ENCODE measurements at regions not wholly inside any gene's neighbourhood (a gene's known extent, or its start where the extent isn't known, plus 50 kb on each side); places are given as distances from the start of the nearest gene placed in this dataset.

- no peak for DNase-seq
- no peaks in the 10 kb centered on the region for H3K4me1 Mint-ChIP-seq (ENCODE audit: low read depth, unreplicated experiment)
- H3K27ac Mint-ChIP-seq (ENCODE audit: unreplicated experiment) = no peak overlapping the region
- H3K4me3 Mint-ChIP-seq (ENCODE audit: unreplicated experiment) = no peak overlapping the region
- TF ChIP-seq, protein P1, sequence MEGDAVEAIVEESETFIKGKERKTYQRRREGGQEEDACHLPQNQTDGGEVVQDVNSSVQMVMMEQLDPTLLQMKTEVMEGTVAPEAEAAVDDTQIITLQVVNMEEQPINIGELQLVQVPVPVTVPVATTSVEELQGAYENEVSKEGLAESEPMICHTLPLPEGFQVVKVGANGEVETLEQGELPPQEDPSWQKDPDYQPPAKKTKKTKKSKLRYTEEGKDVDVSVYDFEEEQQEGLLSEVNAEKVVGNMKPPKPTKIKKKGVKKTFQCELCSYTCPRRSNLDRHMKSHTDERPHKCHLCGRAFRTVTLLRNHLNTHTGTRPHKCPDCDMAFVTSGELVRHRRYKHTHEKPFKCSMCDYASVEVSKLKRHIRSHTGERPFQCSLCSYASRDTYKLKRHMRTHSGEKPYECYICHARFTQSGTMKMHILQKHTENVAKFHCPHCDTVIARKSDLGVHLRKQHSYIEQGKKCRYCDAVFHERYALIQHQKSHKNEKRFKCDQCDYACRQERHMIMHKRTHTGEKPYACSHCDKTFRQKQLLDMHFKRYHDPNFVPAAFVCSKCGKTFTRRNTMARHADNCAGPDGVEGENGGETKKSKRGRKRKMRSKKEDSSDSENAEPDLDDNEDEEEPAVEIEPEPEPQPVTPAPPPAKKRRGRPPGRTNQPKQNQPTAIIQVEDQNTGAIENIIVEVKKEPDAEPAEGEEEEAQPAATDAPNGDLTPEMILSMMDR (IDR thresholded peaks at IDR 0.05; ENCODE audit: insufficient read depth in 1 of 2, low read depth in 1 of 2, low read length in 1 of 2, severe bottlenecking in 1 of 2, unreplicated experiment in 1 of 2) = no peak
- H3K4me1 ChIP-seq = no peaks in the 10 kb centered on the region
- ChIA-PET CTCF (no interaction called here), POLR2A (no interaction called here)
- H3K27me3 ChIP-seq (replicated peaks; ENCODE audit: control insufficient read depth, insufficient read depth, low read length) = no peaks in the 10 kb centered on the region
- intact Hi-C loops (cut with micrococcal nuclease; ENCODE audit: unreplicated experiment) = no loop called here
- no peak overlapping the region for H3K4me3 ChIP-seq (ENCODE audit: low read depth, low read length)
- H3K9me3 ChIP-seq = 0 out of 2 replicates have a peak, but pooled peaks cover 3% of the 10 kb centered on the region
- H3K27me3 Mint-ChIP-seq (ENCODE audit: insufficient read depth, unreplicated experiment) = no peaks in the 10 kb centered on the region
- H3K36me3 ChIP-seq (ENCODE audit: control insufficient read depth, insufficient read depth, low read length) = no peaks in the 10 kb centered on the region
- no TSS peak for BruUV-seq (replicated peaks)
- H3K9me3 Mint-ChIP-seq (ENCODE audit: unreplicated experiment) = peaks cover 8% of the 10 kb centered on the region
- no peaks in the 10 kb centered on the region for H3K36me3 Mint-ChIP-seq (ENCODE audit: insufficient read depth, unreplicated experiment)
Measured at GRCh38 chr5:125203912-125204311, 457.5 kb upstream of the ZNF608 start.

- ChIA-PET POLR2A (no interaction called here), CTCF (no interaction called here)
- Histone ChIP-seq H3K4me3 (ENCODE audit: low read depth, low read length) (no peak overlapping the region), H3K36me3 (ENCODE audit: control insufficient read depth, insufficient read depth, low read length) (no peaks in the 10 kb centered on the region), H3K9me3 (0 out of 2 replicates have a peak, but pooled peaks cover 3% of the 10 kb centered on the region), H3K4me1 (no peaks in the 10 kb centered on the region), H3K27me3 (replicated peaks; ENCODE audit: control insufficient read depth, insufficient read depth, low read length) (no peaks in the 10 kb centered on the region)
- no peak for DNase-seq
- Mint-ChIP-seq H3K27ac (ENCODE audit: unreplicated experiment) (no peak overlapping the region), H3K4me1 (ENCODE audit: low read depth, unreplicated experiment) (no peaks in the 10 kb centered on the region), H3K36me3 (ENCODE audit: insufficient read depth, unreplicated experiment) (no peaks in the 10 kb centered on the region), H3K4me3 (ENCODE audit: unreplicated experiment) (no peak overlapping the region), H3K9me3 (ENCODE audit: unreplicated experiment) (peaks cover 8% of the 10 kb centered on the region), H3K27me3 (ENCODE audit: insufficient read depth, unreplicated experiment) (no peaks in the 10 kb centered on the region)
- BruUV-seq (replicated peaks) = no TSS peak
- intact Hi-C loops (cut with micrococcal nuclease; ENCODE audit: unreplicated experiment) = no loop called here
- TF ChIP-seq, protein P1 (IDR thresholded peaks at IDR 0.05; ENCODE audit: insufficient read depth in 1 of 2, low read depth in 1 of 2, low read length in 1 of 2, severe bottlenecking in 1 of 2, unreplicated experiment in 1 of 2) = no peak
Measured at GRCh38 chr5:125205601-125206225, 459.3 kb upstream of the ZNF608 start.

GRCh38 chr5:125207856-125208255 lies 461.4 kb upstream of the ZNF608 start:
- Histone ChIP-seq H3K27me3 (replicated peaks; ENCODE audit: control insufficient read depth, insufficient read depth, low read length) (no peaks in the 10 kb centered on the region), H3K4me1 (no peaks in the 10 kb centered on the region), H3K4me3 (ENCODE audit: low read depth, low read length) (no peak overlapping the region), H3K36me3 (ENCODE audit: control insufficient read depth, insufficient read depth, low read length) (no peaks in the 10 kb centered on the region), H3K9me3 (0 out of 2 replicates have a peak, but pooled peaks cover 3% of the 10 kb centered on the region)
- DNase-seq = no peak
- no TSS peak for BruUV-seq (replicated peaks)
- intact Hi-C loops (cut with micrococcal nuclease; ENCODE audit: unreplicated experiment) = no loop called here
- Mint-ChIP-seq H3K27me3 (ENCODE audit: insufficient read depth, unreplicated experiment) (no peaks in the 10 kb centered on the region), H3K4me3 (ENCODE audit: unreplicated experiment) (no peak overlapping the region), H3K27ac (ENCODE audit: unreplicated experiment) (no peak overlapping the region), H3K4me1 (ENCODE audit: low read depth, unreplicated experiment) (no peaks in the 10 kb centered on the region), H3K9me3 (ENCODE audit: unreplicated experiment) (peaks cover 8% of the 10 kb centered on the region), H3K36me3 (ENCODE audit: insufficient read depth, unreplicated experiment) (no peaks in the 10 kb centered on the region)
- ChIA-PET POLR2A (no interaction called here), CTCF (no interaction called here)
- TF ChIP-seq, protein P1 (IDR thresholded peaks at IDR 0.05; ENCODE audit: insufficient read depth in 1 of 2, low read depth in 1 of 2, low read length in 1 of 2, severe bottlenecking in 1 of 2, unreplicated experiment in 1 of 2) = no peak
